GM19468 (cell line): ENCODE measurements at regions not wholly inside any gene's neighbourhood (a gene's known extent, or its start where the extent isn't known, plus 50 kb on each side); places are given as distances from the start of the nearest gene placed in this dataset.
"Not testable (repeated sequence)": the region's sequence is repeated elsewhere in the genome, so short reads cannot be mapped to it uniquely, and the experiment has no call there.

Source experiments
- ATAC-seq: cut with Tn5 transposase; IDR thresholded peaks from one replicate; pipeline ENCODE4 v1.9.1; 2021; ENCODE audit warnings: mild to moderate bottlenecking, moderate library complexity, moderate number of reproducible peaks; ENCODE audit not compliant: unreplicated experiment; ENCODE audit errors: extremely low read depth

DNA sequence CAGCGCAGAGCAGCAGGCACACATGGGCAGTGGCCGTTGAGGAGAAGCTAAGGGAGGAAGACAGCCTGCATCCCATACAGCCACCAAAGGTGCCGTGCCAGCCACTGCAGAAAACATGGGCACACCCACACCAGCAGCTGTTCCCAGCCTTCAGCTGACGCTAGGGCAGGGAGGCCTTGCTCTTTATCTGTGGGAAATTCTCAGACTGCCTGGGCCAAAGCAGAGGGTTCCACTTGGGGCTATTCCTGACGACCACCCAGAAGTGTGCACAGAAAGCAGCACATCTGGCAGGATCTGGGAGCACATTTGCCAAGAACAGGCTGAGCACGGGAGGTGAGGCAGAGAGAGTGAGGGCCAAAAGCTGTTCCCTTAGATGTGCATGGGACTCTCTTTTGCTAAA lies 101.3 kb upstream of the SOX11 start:
- no peak for ATAC-seq

DNA sequence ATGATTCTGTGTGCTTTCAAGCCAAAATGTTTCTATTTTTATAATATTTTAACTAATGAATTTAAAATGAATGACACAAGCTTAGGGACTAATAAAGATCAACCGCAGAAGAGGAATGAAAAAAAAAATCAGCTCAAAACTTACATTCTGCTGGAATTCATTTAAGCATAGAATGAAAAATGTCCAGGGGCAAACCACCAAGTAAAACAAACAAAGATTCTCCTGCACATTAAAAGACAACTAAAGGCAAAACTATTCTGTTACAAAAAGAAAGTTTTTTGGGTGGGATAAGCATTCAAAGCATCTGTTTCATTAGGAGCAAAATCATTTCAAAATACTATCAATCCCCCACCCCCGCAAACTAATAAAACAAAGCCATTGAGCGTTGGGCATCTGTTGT lies 99.3 kb upstream of the SOX11 start:
- no peak for ATAC-seq

DNA sequence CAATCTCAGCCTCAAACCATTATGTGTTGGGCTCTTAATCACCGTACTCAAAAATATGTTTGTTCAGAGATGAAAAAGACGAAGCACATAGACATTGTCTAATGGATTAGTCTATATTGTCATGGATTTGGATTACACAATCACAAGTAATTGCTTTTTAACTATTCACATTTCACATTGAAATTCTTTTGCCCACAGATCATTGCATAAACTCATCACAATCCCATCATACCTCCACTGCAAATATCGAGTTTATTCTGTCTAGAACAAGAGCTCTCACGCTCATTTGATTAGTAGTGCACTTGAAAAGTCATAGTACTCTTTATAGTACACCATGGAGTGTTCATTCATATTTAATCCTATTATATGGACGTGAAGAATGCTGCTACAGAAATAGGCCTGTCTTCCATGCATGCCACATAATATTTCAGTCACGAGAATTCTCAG lies 97.9 kb upstream of the SOX11 start:
- no peak for ATAC-seq

DNA sequence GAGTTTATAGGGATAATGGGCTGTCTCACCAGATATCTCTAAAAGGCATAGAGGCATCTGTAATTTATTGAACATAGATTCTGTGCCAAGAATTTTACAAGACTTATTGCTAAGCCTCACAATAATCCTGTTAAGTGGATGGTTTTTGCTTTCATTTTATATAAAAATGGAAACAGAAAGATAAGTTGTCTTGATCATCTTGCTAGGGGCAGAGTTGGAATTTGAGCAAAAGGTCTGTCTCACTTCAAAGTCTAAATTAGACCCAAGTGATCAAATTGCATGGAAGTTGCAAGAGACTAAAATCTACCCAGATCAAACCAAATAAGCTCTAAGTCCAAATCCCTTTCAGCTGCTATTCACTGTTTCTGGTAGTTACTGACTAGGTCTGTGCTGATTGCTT lies 95.3 kb upstream of the SOX11 start:
- no peak for ATAC-seq

DNA sequence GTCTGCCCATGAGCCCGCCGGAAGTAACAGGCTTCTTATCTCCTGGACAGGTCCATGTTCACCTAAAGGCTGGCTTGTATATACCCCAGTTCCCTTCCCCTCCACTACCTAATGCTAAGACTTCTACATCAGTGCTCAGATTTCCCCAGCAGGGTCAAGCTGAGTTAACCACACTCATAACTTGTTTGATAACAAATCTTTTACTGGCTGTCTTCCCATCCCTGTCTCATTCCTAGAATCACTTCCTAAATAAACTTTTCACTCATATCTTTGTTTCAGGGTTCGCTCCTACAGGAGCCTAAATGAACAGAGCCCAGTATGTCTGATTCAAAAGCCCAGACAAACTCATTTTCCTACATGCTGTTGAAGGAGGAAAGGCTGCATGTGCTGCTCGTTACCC lies 94.0 kb upstream of the SOX11 start:
- no peak for ATAC-seq

DNA sequence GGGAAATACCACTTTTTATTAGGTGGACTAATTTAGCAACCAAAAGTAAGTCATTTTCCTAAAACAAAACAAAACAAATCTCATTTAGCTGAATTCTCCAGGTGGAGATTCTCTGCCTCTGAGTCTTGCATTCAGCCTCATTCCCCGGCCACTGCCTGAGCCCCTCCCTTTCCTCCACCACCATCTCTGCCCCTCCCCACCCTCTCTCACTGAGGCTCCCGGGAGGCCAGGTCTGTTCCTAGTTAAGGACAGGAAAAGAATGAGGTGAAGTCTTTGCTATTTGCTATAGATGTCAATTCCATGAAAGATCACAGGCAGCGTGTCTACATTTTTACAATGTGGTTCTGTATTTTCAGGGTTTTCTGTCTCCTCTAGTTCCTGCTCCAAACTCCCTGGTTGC lies 83.0 kb upstream of the SOX11 start:
- no peak for ATAC-seq

DNA sequence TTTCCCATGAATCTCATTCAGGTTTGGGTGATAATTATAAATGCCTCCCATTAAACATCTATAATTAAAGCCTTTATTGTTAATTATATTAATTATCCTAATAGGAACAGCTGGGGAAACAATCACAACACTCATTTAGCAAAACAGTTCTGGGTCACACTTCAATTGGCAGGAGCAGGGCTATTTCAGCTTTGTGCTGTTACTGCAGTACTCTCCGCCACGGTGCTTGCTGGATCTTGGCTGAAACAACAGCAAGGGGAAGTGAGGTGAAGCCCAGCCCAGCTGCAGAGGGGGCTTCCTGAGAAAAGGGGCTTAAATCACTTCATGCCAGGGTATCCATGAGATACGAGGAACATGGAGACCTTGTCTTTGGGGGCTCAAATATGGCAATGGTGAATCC lies 79.5 kb upstream of the SOX11 start:
- no peak for ATAC-seq

DNA sequence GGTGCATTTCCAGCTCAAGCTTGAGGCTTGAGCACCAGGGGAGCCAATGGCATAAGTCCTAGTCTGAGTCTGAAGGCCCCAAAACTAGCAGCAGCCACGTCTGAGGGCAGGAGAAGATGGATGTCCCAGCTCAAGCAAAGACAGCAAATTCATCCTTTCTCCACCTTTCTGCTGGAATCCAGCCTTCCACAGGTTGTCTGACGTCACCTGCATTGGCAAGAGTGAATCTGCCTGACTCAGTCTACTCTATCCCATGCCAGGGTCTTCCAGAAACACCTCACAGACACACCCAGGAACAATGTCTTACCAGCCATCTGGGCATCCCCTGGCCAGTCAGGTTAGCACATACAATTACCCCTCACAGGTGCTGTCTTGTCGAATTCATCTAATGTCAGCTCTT lies 76.2 kb upstream of the SOX11 start:
- no peak for ATAC-seq

DNA sequence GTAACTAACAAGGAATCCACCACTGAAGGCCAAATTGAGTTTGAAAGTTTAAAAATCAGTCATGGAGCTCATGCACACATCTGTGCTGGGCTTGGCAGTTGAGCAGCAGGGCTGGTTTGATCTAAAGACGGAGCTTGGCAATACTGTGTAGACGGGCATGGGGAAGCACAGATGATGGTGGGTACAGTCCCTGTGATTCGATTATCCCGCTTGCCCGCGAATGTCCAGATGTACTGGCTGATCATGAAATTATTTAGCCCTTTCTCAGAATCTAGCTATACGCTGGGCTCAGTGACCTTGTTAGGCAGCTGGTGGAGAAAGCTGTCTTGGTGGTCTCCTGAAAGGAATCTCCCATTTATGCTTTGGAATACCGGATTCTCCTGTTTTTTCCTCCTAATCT lies 74.8 kb upstream of the SOX11 start:
- ATAC-seq, result no peak

DNA sequence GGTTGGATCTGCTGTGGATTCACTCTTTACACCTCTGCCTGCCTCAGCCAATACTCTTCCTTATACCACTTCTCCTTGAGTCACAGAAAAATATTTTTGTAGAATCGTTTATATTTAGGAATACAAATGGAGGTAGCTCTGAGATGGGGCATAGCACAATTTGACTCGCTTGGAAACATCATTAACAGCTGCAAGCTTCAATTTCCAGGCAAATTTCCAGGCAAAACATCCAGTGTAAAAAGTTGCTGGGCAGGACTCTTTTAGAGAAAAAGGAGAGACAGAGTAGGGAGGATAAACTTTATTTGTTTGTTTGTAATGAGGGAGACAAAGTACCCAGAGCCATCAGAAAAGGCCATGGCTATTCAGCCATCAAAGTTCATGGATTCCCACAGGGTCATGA lies 74.4 kb upstream of the SOX11 start:
- ATAC-seq, result no peak

DNA sequence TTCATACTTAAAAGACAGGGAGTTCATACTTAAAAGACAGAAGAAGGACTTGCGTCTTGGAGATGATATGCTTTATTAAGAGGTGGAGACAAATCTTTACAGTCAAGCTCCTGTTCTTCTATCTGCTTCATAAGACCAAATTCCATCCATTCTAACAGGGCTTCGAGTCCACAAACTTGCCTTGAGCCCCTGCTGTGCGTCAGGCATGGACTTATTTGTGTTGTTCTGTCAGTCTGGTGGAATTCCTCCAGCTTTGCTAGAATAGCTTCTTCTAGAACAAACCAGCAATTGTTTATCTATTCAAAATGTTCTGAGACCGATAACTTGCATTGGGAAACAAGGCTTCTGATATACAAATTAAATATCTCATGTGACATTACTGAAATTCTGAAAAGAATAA lies 73.9 kb upstream of the SOX11 start:
- ATAC-seq, result no peak

DNA sequence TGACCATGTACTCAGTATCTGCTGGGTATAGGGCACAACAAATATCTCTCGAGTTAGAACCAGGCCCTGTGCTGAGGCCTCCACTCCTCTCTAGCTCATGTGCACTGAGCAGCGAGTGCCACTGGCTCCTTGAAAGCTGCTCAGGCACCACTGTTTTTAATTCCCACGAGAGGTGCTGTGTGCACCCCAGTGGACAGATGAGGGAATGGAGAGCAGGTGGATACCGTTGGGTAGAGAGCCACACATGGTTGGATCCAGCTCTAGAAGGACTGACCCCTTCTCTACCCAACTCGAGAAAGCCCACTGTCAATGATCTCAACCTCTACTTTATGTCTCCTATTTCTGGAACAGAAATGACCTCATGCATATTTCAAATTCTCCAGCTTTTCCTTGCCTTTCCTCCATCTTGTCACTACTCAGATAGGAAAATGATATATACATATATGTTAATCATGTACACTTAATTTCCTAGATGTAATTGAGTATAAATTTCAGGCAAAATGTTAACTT lies 66.6 kb upstream of the SOX11 start:
- not testable (repeated sequence) for ATAC-seq

DNA sequence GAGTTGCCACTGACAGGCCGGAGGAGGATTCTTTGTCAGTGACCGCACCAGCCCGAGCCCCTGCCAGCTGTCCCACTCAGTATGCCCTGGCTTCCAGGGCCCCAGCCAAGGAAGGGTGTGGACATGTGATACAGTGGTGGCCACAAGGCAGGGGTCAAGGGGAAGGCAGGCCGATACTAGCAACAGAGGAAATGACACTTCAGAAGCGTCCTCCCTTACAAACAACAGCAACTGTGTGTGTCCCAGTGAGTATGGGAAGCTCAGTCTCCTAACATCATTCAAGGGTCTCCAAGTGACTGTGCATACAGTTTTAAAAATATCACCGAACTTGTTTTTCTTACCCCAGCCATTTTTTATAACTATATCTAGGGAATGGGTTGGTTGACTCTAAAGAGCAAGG lies 63.7 kb upstream of the SOX11 start:
- not testable (repeated sequence) for ATAC-seq

DNA sequence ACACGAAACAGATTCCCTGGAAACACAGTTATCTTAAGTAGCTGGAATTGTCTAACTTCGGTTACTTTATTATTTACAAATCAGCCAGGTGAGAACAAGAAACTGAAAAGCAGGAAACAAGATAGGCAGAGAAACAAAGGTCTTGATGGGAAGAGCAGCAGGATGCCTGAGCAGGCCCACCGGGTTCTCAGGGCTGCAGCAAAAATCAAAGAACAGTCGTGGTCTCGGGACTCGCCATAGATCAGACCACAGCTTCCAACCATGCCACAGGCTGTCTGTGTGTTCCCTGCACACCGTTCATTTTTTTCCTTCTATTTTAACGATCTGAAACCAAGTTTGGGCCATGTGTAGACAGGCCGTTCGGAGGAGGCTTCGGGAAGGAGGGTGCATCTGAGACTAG lies 62.7 kb upstream of the SOX11 start:
- ATAC-seq, result not testable (repeated sequence)

DNA sequence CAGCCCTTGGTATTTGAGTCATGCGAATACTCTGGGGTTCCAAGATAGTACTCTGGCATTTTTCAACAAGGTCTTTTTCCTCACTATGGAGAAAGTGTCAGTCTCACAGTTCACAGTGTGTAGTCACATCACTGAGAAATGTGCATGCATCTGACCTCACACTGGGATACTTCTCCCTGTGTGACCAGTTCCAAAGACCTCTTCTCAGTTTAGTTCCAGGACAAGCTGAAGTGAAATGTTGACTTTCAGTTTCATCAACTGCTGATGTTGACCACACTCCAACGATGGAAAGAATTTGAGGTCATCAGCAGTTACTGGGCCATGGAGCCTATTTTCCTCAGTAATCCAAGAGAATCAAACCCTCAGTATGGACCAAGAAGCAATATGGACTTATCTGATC lies 55.1 kb upstream of the SOX11 start:
- ATAC-seq, result not testable (repeated sequence)
